OCI-LY3 (cell line): ENCODE measurements at regions not wholly inside any gene's neighbourhood (a gene's known extent, or its start where the extent isn't known, plus 50 kb on each side); places are given as distances from the start of the nearest gene placed in this dataset.

ENCODE experiments used
- EZH2phosphoT487 ChIP-seq: fragments of 200-600 bp; shearing (Covaris generic); IDR thresholded peaks from 2 replicates; pipeline ENCODE4 v1.6.1; 2018; ENCODE audit warnings: antibody characterized with exemption, mixed run types, low read depth
- TF ChIP-seq, protein P1 (sequence below): fragments of 200-600, 300-600 bp; sonication (generic); IDR thresholded peaks from 2 replicates; pipeline ENCODE4 v1.5.1; 2014; ENCODE audit warnings: antibody characterized with exemption, low read length, low read depth

DNA sequence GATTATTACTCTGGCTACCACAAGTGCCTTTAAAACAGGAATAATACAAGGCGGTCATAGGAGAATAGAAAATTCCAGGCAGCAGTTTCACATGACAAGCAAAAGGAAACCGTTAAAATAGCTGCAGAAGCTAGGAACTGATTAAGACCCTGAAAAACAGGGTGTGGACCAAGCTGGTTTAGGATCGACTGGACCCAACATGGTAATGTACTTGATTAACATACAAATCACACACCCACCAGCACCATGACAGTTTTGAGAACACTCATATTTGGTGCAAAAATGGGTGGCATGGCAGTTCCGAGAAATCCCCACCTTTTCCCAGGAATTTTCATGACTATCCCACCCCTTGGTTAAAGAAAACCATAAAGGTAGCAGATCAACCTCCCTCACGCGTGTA is 51.9 kb upstream of the TMEM163 start:
- TF ChIP-seq, protein P1, sequence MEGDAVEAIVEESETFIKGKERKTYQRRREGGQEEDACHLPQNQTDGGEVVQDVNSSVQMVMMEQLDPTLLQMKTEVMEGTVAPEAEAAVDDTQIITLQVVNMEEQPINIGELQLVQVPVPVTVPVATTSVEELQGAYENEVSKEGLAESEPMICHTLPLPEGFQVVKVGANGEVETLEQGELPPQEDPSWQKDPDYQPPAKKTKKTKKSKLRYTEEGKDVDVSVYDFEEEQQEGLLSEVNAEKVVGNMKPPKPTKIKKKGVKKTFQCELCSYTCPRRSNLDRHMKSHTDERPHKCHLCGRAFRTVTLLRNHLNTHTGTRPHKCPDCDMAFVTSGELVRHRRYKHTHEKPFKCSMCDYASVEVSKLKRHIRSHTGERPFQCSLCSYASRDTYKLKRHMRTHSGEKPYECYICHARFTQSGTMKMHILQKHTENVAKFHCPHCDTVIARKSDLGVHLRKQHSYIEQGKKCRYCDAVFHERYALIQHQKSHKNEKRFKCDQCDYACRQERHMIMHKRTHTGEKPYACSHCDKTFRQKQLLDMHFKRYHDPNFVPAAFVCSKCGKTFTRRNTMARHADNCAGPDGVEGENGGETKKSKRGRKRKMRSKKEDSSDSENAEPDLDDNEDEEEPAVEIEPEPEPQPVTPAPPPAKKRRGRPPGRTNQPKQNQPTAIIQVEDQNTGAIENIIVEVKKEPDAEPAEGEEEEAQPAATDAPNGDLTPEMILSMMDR, result no peak
- no peak for TF ChIP-seq EZH2phosphoT487
